ENCODE measurements at regions not wholly inside any gene's neighbourhood (a gene's known extent, or its start where the extent isn't known, plus 50 kb on each side); places are given as distances from the start of the nearest gene placed in this dataset.

DNA sequence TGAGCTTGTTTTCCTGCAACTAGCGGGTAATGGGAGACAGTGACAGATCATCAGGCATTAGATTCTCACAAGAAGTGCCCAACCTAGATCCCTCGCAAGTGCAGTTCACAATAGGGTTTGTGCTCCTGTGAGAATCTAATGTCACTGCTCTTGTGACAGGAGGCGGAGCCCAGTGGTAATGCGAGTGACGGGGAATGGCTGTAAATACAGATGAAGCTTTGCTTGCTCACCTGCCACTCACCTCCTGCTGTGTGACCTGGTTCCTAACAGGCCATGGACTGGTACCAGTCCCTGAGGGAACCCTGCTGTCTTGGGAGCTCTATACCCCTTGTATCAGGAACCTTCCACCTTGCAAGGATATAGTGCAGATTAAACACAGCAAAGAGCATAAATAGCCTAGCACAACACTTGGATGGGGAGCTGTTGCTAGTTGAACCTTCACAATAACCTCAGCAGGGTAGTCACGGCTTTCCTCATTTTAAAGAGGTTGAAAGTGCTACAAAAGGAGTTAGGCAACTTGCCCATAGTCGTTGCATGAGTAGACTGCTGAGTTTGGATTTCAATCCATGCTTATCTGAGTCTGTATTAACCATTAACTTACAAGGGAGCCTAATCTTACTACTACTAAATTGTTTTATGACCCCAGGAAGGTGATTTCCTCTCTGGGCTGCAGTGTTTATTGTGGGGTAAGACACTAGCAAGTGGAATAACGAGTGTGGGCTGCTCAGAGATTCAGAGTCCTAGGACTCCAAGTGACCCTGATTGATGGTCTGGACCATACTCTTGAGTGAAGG, 156.6 kb upstream of the ZFHX3 start:
- no peak for DNase-seq

DNA sequence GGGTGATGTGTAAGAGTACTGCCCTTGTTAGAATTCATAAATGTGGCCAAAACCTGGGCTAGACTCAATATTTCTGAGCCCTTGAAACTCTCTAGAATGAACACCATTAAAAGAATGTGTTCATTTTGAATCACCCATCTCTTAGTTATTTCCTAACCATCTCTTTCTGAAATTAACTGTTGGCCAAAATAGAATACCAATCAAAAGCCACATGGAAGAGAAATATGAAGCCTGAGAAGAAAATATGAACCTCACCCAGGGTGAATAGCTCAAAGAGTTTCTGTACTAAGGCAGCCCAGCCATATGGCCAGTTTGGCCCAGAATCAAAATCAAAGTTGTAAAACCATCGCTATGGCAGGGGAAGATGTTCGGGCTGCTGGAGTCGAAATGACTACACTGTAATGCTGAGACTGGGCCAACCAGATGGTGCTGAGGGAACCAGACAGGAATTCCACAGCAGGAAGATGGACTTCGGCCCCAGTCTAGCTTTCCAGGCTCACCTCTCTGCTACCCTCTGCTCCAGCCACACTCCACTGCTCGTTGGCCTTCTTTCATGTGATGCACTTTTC, 154.3 kb upstream of the ZFHX3 start:
- peak; percentile 92 for DNase-seq

DNA sequence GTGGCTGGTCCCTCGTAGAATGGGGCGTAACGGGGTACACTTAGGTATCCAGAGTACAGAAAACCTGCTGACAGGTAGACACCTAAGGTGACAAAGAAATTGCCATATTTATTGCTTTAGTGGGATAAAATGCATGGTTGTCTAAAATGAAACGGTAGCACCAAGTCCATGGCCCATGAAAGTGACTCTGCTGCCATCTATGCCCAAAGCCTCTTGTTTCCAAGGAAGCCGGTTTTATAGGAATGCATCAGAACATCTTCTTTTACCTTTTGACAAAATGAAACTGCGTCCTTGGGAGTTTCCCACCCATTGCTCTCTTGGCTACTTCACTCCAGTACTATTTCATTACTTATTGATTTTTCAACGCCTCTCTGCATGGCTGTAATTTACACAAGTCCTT, 151.3 kb upstream of the ZFHX3 start:
- no peak for DNase-seq

DNA sequence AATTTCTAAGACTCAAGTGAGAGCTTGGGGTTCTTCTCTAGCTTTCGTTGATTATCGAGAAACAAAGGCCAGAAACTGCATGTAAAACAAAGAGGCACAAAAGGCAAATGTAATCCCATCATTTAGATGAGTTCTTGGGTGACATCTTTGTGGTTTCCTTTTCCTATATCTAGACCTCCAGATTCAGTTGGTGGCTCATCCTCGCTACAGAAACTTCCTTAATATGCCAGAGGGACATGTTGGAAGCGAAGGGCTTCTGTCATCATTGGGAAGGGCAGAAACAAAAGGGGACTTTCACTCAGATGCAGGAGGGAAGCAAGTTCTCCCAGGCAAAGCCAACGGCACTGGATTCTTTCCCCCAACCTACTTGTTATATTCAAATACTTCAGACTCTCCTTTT, 150.6 kb upstream of the ZFHX3 start:
- no peak for DNase-seq

DNA sequence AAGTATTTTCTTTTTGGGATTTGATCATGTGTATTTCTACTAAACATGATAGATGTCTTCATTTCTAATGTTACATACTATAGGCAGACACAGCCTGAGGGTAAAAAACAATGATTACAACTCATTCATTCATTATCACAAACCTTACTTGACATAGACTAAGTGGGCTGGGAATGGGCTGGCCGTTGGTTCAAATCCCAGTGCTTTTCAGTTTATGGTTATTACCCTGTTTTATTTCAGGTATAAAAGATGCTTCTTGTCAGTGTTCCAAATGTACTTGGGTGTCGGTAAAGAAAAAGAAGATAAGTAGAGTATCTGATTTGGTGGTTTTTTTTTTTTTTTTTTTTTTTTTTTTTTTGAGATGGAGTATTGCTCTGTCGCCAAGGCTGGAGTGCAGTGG, 149.7 kb upstream of the ZFHX3 start:
- no peak for DNase-seq

DNA sequence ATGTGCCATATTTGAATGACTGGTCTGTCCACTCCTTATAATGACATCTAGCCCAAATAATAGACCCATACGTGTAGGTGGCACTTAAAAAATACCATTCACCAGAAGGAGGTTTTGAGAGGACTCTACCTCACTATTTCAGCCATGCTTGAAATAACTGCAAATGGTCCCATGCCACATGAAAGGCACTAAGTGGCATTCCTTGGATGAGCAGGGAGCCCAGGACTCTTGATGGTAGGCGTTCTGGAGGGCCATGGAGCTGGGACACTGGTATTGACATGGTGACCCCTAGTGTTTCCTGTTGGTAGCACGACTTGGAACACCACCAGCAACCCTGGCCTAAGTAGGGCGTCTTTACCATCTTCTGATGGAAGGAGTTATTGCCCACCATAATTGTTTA, 148.7 kb upstream of the ZFHX3 start:
- peak; percentile 56 for DNase-seq

DNA sequence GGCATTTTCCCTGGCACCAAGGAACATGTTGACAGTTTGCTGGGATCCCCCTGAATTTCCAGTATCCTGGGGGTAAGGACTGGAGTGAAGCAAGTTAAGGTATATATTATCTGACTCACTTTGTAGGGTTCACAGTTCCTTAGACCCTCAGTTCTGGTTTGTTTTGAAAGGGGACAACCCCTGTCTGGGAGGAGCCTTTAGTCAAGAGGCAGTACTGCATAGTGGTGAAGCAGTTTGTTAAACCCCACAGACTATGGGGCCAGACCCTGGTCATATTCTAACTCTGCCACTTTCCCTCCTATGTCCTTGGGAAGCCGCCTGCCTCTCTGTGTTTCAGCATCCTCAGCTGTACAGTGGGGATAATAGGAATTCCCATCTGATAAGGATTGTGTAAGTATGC, 145.5 kb upstream of the ZFHX3 start:
- DNase-seq: no peak

DNA sequence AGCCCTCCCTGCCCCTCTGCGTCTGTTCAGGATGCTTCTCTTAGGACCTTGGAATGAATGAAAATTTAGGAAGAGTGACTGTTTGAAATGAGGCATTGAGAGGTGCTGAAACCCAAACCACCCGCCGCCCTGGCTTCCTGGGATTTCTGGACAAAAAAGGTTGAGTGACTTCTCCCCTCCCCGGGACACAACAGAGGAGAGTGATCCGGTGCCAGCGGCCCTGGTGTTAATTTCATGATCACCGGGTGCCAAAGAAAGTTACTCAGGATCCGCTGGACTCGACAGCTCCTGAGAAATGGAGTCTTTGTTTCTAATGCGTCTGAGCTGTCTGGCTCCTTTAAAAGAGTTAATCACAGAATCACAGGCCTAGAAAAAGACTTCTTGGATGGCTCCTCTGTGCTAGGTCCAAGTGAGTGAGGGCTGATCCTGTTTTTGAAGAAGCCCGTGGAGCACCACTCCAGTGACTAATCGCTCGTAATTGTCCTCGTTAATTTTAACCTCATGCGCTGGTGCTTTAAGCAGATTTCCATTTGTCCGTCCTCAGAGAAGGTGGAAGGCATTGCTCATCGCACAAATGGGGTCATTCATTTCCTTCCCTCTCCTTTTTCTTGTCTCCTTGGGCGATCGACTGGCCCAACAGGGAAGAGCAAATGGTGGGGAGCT, 144.4 kb upstream of the ZFHX3 start:
- no peak for DNase-seq

DNA sequence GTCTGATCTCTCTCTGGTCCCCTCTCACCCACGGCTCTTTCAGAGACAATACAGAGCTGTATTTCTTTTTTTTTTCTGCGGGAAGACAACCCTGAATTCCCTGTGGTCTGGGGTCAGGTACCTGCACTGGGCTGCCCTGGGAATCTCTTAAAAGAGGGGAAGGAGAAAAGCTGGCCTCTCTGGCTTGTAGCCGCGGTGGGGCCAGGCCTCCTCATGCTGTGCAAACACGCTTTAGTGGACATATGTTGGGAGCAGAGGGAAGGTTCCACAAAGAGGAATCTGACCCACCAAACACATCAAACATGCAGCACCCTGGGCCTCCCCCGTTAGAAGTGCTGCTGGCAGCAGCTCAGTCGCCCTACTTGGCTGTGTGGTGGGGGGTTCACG, 143.7 kb upstream of the ZFHX3 start:
- DNase-seq: no peak

DNA sequence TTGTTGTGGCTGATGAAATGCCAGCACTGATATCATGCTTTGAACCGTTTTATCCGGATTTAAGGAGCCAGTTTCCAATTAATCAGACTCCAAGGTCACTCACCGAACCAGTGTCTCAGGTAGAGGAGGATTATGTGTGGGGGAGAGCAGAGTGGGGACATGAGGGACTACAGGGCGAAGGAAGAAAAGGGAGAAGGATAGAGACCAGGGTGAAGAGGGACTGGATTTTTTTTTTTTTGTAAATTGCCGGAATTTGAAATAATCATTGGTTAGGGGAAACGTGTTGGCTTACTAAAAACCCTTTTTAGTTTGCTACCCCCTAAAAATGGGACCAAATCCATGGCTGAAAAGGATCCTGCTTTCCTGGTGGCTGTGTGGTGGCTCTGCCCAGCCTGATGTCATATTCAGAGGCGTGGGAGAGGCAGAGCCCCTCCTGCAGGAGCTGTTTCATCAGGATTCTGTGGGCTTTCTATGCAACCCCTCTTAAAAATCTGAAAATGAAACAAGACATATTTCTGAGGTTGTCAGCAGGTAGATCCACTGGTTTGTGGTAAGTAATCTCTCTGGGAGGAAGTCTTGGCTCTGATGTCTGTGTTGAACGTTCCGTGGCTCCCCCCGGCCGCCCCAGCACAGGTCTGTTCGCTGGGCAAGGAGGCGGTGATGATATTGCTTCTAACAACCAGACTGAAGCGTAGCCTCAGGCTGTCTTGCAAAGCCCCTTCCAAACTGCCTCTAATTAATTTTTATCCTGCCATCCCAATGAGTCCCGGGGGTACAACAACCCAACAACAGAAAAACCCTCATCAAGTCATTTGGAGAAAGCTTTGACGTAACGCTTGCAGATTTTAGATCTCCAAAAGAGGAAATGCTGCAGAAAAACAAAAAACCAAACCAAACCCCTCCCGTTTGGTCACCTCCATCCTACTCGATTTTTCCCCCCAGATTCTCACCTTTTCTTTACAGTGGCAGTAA, 143.0 kb upstream of the ZFHX3 start:
- DNase-seq: no peak

DNA sequence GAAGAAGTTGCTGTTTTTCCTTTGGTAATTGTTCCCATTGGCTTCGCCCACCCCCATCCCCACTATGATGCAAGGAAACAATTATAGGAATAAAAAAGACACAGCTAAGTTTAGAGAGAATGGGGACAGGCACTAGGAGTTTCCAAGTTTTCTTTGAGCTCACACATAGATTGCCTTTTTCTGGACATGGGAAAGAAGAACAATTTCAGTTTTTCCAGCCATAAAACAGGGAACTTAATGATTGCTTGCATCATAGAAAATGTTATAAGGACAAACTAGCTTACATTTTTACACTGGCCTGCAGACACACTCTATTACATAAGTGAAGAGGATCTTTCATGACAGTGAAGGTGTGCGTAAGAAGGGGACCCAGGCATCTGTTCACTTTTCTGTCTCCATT, 142.3 kb upstream of the ZFHX3 start:
- no peak for DNase-seq

DNA sequence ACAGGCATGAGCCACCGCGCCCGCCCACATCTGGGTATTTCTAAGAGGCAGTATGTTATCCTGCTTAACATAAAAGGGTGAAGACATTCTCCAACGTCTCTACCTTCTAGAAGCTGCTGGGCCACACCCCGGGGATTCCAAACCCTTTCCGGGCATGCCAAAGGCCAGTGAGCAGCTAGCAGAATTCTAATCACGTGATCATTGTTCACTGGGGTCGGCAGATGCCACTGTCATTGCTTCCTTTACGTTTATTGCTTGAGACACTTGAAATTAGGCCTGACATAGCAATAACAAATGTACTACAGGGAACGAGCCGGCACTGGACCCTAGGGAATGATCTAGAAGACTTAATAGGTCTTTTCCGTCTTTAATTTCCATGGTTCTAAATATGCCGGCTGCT, 141.2 kb upstream of the ZFHX3 start:
- DNase-seq: no peak

DNA sequence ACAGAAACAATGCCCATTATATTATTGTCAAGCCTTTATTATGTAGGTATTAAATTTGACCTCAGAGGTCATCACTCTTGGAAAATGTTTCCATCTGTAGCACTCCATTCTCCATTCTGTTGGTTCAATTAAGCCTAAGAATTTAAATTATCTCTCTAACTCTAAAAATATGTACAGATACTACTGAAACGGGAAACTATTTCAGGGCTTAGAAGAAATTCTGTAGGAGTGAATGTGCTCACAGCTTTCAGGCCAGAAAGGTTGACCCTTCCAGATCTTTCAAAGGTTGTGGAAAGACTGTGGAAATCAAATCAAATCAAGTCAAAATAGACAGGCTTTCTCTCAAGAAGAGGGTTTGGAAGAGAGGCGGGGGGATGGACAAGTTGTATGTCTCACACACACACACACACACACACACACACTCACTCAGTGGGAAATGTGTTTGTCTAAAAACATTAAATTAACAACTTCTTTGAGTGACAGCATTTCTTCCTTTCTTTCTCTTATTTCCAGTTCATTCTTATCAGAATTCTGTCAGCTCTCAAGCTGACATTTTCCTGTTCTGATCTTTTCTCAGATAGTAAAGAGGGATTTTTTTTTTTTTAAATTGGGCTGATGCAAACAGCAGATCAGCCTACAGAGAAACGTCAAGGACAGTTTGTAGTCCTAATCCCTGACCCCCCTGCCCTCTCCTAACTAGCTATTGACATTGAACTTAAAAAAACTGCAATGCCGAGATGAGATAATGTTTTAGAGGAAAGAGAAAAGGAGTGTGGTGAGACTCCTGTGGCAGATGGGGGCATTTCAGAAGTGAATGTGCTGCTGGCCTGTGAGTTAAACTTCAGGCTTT, 139.0 kb upstream of the ZFHX3 start:
- DNase-seq: no peak

DNA sequence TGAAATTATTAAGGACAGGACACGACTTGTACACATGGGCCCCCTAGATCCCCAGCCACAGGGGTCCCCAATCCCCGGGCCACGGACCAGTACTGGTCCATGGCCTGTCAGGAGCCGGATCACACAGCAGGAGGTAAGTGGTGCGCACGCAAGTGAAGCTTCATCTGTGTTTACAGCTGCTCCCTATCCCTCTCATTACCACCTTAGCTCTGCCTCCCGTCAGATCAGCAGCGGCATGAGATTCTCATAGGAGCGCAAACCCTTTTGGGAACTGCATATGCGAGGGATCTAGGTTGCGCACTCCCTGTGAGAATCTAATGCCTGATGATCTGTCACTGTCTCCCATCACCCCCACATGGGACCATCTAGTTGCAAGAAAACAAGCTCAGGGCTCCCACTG, 137.8 kb upstream of the ZFHX3 start:
- DNase-seq: no peak

DNA sequence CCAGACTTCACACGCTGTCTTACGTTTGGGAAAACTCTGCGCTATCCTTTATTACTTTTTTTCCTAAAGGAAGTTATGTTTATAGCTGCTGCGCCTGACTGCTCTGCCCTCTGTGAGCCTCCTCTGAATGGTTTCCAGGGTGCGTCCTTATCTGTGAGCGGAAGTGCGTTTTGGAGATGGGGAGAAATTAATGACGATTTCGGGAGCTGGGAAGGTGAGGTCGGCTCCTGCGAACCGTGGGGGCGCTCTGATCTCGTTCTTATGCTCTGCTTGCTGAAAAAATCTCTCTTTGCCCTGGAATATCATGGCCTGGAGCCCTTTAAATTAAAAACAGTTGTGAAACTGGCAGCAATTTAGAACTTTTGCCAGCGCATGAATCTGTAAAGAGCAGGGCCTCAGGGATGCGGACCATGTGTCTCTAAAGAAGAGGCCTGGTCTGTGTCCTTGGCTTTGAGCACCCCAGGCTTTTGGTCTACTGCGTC, 135.7 kb upstream of the ZFHX3 start:
- DNase-seq: no peak

DNA sequence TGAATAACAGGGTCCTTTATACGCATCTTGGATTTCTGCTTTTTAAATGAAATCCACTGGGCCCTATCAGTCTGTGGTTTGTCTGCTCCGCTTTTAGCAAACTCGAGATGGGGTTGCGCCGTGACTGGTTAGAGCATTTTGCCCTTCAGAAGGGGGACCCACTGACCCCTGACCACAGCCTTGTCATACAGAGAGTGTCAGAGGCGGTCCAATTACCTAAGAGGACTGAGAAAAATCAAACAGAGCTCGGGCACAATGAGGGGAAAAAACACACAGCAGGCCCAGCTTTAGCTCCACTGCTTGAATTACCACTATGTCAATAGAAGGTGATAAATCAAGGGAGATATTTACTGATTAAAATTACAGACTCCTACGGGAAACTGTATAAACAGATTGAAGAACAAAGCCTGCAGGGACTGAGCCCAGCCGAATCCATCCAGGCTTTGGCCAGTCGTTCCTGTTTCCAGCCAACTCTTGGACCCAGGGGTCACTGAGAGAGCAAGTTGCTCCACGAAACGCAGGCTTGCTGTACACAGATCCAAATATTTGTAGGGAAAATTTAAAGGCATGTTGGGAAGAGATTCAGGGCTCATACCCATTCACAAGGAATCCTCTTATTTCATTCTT, 131.9 kb upstream of the ZFHX3 start:
- no peak for DNase-seq

DNA sequence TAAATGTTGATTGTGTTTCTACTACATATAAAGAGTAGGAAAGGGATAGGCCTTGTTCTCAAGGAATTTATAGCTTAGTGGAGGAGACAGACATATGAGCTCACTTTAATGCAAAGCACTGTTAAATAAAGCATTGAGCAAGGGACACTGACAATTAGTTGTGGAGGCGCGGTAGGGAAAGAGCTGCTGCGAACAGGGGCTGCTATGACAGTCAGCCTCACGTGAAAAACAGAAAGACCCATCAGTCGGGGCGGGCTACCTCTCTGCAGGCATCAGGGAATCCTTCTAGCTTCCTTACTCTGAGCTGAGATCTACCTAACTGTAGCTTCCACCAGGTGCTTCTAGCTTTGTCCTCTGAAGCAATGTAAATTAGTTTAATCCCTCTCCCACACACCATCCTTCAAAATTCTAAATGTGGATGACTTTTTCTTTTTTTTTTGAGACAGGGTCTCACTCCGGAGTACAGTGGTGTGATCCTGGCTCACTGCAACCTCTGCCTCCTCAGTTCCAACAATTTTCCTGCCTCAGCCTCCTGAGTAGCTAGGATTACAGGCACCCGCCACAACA, 129.9 kb upstream of the ZFHX3 start:
- DNase-seq: no peak

DNA sequence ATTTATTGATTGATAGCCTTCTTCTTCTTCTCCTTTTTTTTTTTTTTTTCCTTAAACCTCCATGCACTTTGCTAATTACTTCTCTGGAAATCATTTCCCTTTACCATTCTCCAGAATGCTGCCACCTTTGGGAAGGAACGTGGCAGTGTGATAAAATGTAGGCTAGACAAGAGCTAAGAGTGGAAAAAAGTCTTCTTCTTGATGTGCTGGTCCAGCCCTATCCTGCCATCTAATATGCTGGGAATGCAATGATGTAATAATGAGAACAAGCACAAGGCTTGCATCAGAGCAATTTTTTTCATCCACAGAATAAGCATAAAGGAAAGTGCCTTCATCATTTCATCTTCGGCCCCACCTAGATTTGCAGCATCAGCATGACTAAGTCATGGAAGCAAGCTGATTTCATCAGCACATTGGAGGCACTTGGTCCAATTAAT, 128.7 kb upstream of the ZFHX3 start:
- peak; percentile 91 for DNase-seq

DNA sequence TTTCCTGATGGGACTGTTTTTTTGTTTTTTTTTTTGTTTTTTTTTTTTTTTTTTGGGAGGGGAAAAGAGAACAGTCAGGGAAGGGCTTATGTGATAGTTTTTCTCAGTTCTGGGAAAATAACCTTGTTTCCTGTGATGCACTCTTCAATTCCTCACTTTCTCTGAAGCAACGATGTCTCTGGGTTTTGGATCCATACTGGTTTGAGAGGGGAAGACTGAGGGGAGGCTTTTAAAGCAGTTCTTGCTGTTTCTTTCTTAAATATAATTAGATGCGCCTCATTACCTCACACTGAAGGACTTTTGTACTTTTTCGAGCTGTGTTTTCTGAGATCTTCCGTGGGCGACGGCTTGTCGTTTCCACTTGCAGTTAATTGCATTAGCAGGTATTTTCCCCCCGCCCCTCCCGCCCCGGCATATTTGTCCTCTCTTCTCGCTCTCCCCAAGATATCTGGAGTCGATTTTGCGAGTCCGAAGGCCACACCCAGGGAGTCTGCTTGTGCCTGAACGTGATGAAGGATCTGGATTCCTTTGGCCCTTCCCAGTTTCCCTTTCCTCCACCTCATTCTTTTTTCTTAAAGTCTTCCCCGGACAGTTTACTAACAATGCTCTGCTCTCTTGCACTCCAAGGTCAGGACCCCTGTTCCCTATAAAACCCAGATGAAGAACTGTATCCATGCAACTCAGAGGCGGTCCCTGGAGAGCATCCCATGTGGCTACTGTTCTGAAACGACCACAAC, 125.2 kb upstream of the ZFHX3 start:
- no peak for DNase-seq

DNA sequence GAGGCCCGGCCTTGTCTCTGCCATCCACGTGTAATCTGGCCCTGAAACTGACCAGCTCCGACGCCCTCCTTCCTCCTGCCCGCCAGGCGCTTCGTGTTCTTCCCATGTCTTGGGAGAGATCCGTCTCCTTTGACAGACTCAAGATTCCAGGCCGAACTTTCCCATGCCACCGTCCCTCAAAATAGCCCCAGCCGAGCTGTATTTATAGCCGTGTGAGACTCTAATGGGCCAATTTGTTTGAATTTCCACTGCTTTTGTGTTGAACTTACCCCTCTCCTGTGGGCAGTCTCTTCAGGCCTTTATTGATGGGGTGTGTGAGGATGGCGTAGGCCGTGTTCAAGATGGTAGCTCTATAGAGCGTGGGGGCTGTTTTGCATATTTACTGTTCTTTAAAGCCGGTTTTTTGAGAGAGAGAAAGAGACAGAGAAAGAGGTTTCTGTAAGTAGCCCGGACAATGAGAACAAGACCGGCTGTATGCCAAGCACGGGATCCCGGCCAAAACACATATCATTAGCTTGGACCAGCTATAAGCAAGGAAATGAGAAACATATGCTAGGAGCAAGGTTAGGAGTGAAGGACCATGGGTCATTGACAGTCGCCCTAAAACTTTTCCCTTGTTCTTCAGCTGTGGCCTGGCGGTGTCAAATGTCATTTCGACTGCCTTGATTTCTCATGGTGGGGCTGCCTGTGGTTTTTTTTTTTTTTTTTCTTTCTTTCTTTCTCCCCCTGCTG, 124.5 kb upstream of the ZFHX3 start:
- peak; percentile 90 for DNase-seq
